Naive thymus-derived CD8-positive, alpha-beta T cell (primary cell): ENCODE measurements at regions not wholly inside any gene's neighbourhood (a gene's known extent, or its start where the extent isn't known, plus 50 kb on each side); places are given as distances from the start of the nearest gene placed in this dataset.

ENCODE experiments used
- ATAC-seq, 2 donors: fragments of 150-1000 bp; cut with Tn5 transposase in 1 of 2; sonication (Bioruptor Pico), chemical (Tn5 transposase) in 1 of 2; 1 replicate in 1 of 2; 2 replicates in 1 of 2; pipeline ENCODE4 v1.10.0; 2021; ENCODE audit warnings: mild to moderate bottlenecking in 2 of 2, moderate library complexity in 2 of 2
- POLR2A ChIA-PET: fragments of 350-600 bp; sonication (Branson Sonifier 250); formaldehyde crosslinking; loops from one replicate; lab custom pipeline; 2021; ENCODE audit warnings: antibody characterized with exemption; lab: Charles Lee
- DNase-seq, 10 donors: peaks; one replicate each; pipeline versions ENCODE4 v3.0.0 to v3.0.0-alpha.2; 2020 to 2022
- H3K27ac Mint-ChIP-seq, 10 donors: one replicate each; pipeline ENCODE4 v1.8.0; 2020 to 2022; ENCODE audit warnings: mild to moderate bottlenecking in 10 of 10, mixed read lengths in 10 of 10, moderate library complexity in 4 of 10, inconsistent platforms in 1 of 10
- H3K27me3 Mint-ChIP-seq, 5 donors: one replicate each; pipeline ENCODE4 v1.8.0; 2021 to 2022; ENCODE audit warnings: mixed read lengths in 5 of 5
- H3K36me3 Mint-ChIP-seq, 3 donors: one replicate each; pipeline ENCODE4 v1.8.0; 2020 to 2022; ENCODE audit warnings: mixed read lengths in 3 of 3, mild to moderate bottlenecking in 2 of 3, inconsistent platforms in 1 of 3
- H3K4me1 Mint-ChIP-seq, 4 donors: one replicate each; pipeline ENCODE4 v1.8.0; 2021 to 2022; ENCODE audit warnings: mixed read lengths in 4 of 4
- H3K4me3 Mint-ChIP-seq, 10 donors: one replicate each; pipeline ENCODE4 v1.8.0; 2020 to 2022; ENCODE audit warnings: mild to moderate bottlenecking in 10 of 10, mixed read lengths in 10 of 10, moderate library complexity in 6 of 10, inconsistent platforms in 1 of 10
- H3K9me3 Mint-ChIP-seq, 9 donors: one replicate each; pipeline ENCODE4 v1.8.0; 2020 to 2022; ENCODE audit warnings: mixed read lengths in 9 of 9, mild to moderate bottlenecking in 3 of 9, inconsistent platforms in 1 of 9, moderate library complexity in 1 of 9

DNA sequence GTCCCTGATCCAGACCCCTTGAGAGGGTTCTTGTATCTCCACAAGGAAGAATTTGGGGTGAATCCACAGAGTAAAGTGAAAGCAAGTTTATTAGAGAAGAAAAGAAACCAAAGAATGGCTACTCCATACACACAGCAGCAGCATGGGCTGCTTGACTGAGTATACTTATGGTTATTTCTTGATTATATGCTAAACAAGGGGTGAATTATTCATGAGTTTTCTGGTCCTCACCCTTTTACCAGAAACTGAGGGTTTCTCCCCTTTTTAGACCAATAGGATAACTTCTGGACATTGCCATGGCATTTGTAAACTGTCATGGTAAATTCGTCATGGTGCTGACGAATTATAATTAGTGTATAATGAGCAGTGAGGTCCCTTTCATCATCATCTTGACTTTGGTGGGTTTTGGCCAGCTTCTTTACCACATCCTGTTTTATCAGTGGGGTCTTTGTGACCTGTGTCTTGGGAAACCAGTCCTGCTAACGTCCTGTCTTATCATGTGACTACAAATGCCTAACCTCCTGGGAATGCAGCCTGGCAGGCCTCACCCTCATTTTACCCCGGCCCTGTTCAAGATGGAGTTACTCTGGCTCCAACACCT is 121.9 kb downstream of the SPTSSA start:
- POLR2A ChIA-PET, result no interaction called here
- Mint-ChIP-seq H3K36me3 (no peaks in the 10 kb centered on the region), H3K27me3 (peaks cover 0 to 6% (median 0%) of the 10 kb centered on the region in 5 donors), H3K4me3 (no peak overlapping the region), H3K4me1 (peaks cover 0 to 3% (median under 1%) of the 10 kb centered on the region in 4 donors), H3K9me3 (peaks cover 0 to 2% (median 0%) of the 10 kb centered on the region in 9 donors), H3K27ac (no peak overlapping the region)
- no peak for ATAC-seq
- DNase-seq, result no peak

DNA sequence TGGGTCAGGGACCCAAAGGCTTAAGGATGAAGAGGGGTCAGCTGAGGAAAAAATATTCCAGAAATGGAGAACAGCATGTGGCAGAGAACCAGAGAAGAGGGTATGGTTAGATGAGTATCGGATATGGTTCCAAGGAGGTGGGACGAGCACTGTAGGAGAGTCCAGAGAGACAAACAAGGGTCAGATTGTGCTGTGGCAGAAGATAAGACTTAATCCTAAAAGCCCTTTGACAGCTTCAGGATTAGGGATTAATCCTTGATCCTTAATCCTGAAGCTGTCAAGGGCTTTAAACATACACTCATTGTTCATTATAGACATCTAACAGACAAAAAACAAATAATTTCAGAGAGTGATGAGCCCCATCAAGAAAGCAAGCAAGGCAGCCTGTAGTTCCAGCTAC is 124.0 kb downstream of the SPTSSA start:
- Mint-ChIP-seq H3K4me1 (peaks cover 0 to 3% (median under 1%) of the 10 kb centered on the region in 4 donors), H3K27ac (no peak overlapping the region), H3K9me3 (no peaks in the 10 kb centered on the region), H3K36me3 (no peaks in the 10 kb centered on the region), H3K4me3 (no peak overlapping the region), H3K27me3 (peaks cover 0 to 3% (median 0%) of the 10 kb centered on the region in 5 donors)
- POLR2A ChIA-PET, result no interaction called here
- no peak for ATAC-seq
- no peak for DNase-seq

DNA sequence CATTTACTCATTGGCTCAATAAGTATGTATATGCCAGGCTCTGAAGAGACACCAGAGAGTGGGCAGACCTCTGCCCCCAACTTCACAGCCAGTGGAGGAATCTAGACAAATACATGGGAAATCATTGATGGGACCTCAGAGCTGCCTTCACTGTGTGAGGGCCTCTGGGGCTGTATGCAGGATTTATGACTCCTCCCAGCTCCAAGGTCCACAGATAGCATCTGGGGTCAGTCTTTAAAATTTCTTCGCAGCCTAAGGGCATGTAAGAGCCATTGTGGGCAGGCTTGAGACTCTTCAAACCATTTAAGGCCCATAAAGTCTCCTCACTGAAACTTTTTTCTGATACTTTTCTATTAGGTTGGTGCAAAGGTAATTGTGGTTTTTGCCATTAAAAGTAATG is 125.5 kb downstream of the SPTSSA start:
- no peaks in the 10 kb centered on the region for H3K36me3 Mint-ChIP-seq
- H3K27ac Mint-ChIP-seq, result no peak overlapping the region
- H3K4me1 Mint-ChIP-seq, result peaks cover 0 to 11% (median 7%) of the 10 kb centered on the region in 4 donors
- DNase-seq (no peak), ATAC-seq (no peak)
- H3K4me3 Mint-ChIP-seq, result no peak overlapping the region
- POLR2A ChIA-PET, result no interaction called here
- H3K27me3 Mint-ChIP-seq, result no peaks in the 10 kb centered on the region
- no peaks in the 10 kb centered on the region for H3K9me3 Mint-ChIP-seq

DNA sequence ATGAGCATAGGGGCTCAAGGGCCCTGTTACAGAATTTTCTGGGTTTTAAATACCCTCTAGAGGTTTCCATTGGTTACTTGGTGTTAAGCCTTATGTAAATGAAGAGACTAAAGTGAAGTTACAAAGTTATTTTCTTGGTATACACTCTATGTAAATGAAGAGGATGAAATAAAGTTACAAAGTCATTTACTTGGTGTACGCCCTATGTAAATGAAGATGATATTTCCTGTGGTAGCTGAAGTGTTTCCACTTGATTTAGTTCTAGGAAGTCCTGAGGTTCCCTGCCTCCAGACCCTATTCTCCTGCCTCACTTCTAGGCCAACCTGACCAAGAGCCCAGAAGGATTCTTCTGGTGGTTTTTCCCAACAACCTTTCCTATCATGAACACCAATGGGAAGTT is 126.1 kb downstream of the SPTSSA start:
- Mint-ChIP-seq H3K36me3 (no peaks in the 10 kb centered on the region), H3K4me1 (peaks cover 0 to 14% (median 9%) of the 10 kb centered on the region in 4 donors), H3K27ac (no peak overlapping the region), H3K4me3 (no peak overlapping the region), H3K9me3 (no peaks in the 10 kb centered on the region), H3K27me3 (no peaks in the 10 kb centered on the region)
- no peak for ATAC-seq
- DNase-seq, result no peak
- POLR2A ChIA-PET, result no interaction called here

DNA sequence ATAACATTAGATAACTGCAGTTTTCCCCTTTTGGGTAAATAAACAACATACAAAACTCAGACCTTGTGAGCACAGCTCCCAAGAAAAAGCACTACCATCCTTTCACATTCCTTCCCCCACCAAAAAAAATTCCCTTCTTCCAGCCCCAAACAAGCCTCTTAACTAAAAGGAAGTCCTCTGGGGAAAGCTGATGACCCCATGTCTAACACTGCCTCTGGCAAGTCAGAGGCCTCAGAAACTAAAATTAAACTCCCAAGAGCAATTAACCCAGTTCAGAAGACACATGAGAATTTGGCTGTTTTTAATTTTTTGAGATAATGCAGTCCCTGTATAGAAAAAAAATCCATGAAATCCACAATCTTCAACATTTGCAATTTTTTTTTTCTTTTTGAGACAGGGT is 127.7 kb downstream of the SPTSSA start:
- POLR2A ChIA-PET, result no interaction called here
- H3K27ac Mint-ChIP-seq, result no peak overlapping the region
- H3K4me1 Mint-ChIP-seq, result peaks cover 0 to 14% (median 8%) of the 10 kb centered on the region in 4 donors
- DNase-seq, result no peak
- H3K27me3 Mint-ChIP-seq, result no peaks in the 10 kb centered on the region
- no peak overlapping the region for H3K4me3 Mint-ChIP-seq
- H3K36me3 Mint-ChIP-seq, result no peaks in the 10 kb centered on the region
- no peaks in the 10 kb centered on the region for H3K9me3 Mint-ChIP-seq
- ATAC-seq, result no peak

DNA sequence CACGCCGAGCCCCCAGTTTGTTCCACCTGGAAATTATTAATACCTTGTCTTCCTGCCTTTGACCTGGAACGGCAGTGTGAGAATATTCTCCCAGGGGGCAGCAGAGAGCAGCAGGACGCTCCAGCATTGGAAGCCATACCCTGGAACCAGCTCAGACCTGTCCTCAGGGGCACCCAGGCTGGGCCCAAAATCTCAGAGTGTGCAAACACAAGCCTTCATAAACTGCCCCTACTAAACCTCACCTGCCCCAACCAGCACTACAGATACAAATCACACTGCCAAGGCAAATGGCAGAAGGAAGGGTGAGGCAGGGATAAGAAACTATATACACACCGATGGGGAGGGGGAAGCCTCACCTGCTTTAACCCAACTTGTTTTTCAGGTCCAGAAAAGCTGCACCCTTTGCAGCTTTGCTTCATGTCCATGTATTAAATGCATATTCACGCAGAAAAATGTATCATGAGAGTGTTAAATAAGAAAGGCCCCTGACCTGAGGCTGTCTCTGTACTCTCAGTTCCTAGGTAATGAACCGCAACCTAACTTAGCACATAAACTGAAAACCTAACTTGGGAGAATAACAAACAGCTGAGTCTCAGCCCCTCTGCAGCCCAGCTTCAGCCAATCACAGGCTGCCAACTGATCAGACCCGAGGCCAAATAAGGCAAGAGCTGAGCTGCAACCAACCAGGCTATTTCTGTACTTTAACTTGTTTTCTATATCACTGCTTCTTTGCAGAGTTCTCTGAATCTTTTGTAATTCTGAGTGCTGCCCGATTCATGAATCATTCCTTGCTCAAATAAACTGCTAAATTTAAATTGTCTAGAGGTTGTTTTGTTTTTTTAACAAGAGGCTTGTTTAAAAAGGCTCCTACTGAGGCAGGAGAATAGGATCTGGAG is 130.1 kb downstream of the SPTSSA start:
- no peaks in the 10 kb centered on the region for H3K9me3 Mint-ChIP-seq
- H3K4me3 Mint-ChIP-seq, result no peak overlapping the region
- POLR2A ChIA-PET, result no interaction called here
- H3K4me1 Mint-ChIP-seq, result peaks cover 0 to 14% (median 8%) of the 10 kb centered on the region in 4 donors
- peaks cover 0 to 2% (median 0%) of the 10 kb centered on the region in 5 donors for H3K27me3 Mint-ChIP-seq
- peak; percentile 15 to 72 (median 40) for DNase-seq
- H3K36me3 Mint-ChIP-seq, result no peaks in the 10 kb centered on the region
- peak; percentile 55 to 69 for ATAC-seq
- no peak overlapping the region for H3K27ac Mint-ChIP-seq

DNA sequence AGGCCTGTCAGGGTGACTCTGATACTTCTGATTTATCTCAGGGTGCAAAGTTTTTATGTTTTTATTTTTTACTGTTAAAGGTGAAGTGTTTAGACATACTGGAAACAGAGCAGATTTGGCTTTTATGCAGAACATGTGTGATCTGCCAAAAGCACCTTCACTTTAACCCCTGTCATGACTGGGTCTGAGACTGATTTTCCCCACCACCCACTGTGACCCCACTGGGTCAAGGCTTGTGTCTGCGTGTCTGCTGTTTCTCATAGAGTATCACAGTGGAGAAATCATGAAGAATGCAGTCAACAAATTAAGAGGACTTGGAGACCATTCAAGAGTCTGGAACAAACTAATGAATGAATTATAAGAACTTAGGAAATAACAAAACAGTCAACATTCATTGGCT is 131.2 kb downstream of the SPTSSA start:
- no peak for DNase-seq
- H3K27ac Mint-ChIP-seq, result no peak overlapping the region
- no peaks in the 10 kb centered on the region for H3K36me3 Mint-ChIP-seq
- H3K4me1 Mint-ChIP-seq, result peaks cover 0 to 14% (median 8%) of the 10 kb centered on the region in 4 donors
- H3K9me3 Mint-ChIP-seq, result no peaks in the 10 kb centered on the region
- H3K27me3 Mint-ChIP-seq, result peaks cover 0 to 2% (median 1%) of the 10 kb centered on the region in 5 donors
- no peak for ATAC-seq
- no peak overlapping the region for H3K4me3 Mint-ChIP-seq
- POLR2A ChIA-PET, result no interaction called here

DNA sequence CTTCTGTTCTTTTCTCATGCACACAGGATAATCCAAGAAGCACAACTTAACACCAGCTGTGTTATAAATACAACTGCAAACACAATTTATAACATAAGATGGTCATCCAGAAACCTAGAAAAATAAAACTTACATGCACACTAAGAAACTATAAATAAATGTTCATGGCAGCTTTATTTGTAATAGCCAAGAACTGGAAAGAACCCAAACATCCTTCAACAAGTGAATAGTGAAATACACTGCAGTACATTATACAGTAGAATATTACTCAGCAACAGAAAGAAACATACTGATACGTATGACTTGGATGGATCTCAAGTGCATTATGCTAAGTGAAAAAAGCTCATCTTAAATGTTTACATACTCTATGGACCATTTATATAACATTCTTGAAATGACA is 132.7 kb downstream of the SPTSSA start:
- POLR2A ChIA-PET, result no interaction called here
- ATAC-seq (no peak), DNase-seq (no peak)
- Mint-ChIP-seq H3K9me3 (no peaks in the 10 kb centered on the region), H3K4me1 (peaks cover 0 to 14% (median 7%) of the 10 kb centered on the region in 4 donors), H3K4me3 (no peak overlapping the region), H3K36me3 (no peaks in the 10 kb centered on the region), H3K27ac (no peak overlapping the region), H3K27me3 (peaks cover 0 to 4% (median 3%) of the 10 kb centered on the region in 5 donors)

DNA sequence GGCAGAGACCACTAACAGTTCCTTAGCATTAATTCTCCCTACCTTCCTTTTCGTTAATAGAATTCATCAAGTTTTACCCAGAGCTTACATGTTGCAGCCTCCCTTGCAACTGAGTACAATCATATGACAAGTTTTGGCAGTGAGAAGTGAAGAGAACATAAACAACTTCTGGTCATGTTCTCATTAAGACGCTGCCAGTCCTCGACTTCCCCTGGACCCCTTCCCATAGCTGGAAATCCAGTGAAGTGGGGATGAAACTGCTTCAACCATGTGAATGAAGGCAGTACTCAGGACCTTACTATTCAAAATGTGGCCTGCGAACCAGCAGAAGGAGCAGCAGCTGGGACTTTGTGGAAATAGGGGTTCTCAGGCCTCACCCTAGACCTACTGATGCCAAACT is 133.9 kb downstream of the SPTSSA start:
- Mint-ChIP-seq H3K27ac (no peak overlapping the region), H3K36me3 (no peaks in the 10 kb centered on the region), H3K9me3 (no peaks in the 10 kb centered on the region), H3K4me3 (no peak overlapping the region), H3K4me1 (peaks cover 0 to 14% (median 7%) of the 10 kb centered on the region in 4 donors), H3K27me3 (peaks cover 0 to 11% (median 3%) of the 10 kb centered on the region in 5 donors)
- DNase-seq (no peak), ATAC-seq (no peak)
- POLR2A ChIA-PET, result no interaction called here

DNA sequence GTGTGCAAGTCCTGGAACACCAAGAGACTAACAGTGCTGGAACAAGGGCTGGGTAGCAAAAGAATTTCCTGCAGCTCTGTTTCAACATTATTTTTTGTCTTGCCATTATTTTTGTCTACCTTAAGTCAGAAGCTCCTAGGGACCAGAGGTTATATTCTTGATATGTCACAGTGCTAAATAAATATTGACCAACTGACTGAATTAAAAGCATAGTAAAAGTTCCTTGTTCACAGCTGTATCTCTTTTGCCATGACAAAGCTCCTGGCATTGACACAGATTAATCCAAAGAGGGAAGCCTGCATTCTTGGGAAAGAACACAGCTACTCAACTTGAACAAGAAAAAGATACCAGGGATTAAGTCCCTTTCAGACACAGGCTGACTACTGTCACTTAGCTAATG is 136.5 kb downstream of the SPTSSA start:
- no peaks in the 10 kb centered on the region for H3K9me3 Mint-ChIP-seq
- no peaks in the 10 kb centered on the region for H3K4me1 Mint-ChIP-seq
- POLR2A ChIA-PET, result no interaction called here
- H3K36me3 Mint-ChIP-seq, result no peaks in the 10 kb centered on the region
- peaks cover 0 to 11% (median 3%) of the 10 kb centered on the region in 5 donors for H3K27me3 Mint-ChIP-seq
- no peak for ATAC-seq
- no peak overlapping the region for H3K27ac Mint-ChIP-seq
- H3K4me3 Mint-ChIP-seq, result no peak overlapping the region
- no peak for DNase-seq

DNA sequence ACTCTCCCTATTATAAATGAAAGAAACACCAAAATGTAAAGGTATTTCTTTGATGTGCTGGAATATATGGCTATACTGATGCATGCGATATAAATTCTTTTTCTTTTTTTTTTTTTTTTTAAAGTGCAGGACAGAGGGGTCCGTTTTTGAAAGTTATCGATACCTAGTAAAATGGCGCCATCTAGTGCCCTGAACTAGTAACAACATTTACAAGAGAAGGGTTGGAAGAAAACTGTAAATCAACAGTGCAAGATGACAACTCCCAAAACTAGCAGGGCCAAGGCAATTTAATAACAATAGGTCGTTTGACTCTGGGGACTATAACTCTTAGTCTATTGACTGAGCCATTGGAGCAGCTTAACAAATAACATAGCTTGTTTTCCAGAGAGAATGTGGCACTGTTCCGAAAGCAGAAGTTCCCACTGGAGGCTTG is 137.7 kb downstream of the SPTSSA start:
- Mint-ChIP-seq H3K36me3 (no peaks in the 10 kb centered on the region), H3K4me1 (no peaks in the 10 kb centered on the region), H3K27ac (peak overlapping the region in 1 of 10 donors; percentile 49), H3K27me3 (peaks cover 0 to 11% (median 3%) of the 10 kb centered on the region in 5 donors), H3K9me3 (no peaks in the 10 kb centered on the region), H3K4me3 (no peak overlapping the region)
- POLR2A ChIA-PET, result no interaction called here
- no peak for ATAC-seq
- DNase-seq, result peak in 6 of 10 donors; percentile 3 to 40 (median 20)

DNA sequence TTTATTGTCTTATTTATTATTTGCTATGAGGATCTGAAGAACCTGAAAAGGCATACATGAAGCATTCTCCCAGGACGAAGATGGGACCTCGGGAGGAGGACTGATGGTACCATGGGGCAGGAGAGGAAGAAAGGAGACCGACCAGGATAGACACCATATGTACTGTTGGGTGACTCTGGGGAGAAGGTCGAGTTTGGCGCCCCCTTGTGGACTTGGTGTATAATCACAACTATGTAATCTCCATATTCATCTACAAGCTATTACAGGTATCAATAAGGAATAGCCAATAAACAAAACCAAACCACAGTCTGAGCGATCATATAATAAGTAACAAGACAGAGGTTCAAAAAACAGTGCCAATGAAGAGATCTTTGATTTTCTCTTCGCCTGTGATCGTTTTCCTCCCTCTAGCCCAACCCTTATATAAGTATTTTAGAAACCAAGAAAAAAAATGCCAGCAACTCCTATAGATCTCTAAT is 139.1 kb downstream of the SPTSSA start:
- POLR2A ChIA-PET, result no interaction called here
- H3K9me3 Mint-ChIP-seq, result no peaks in the 10 kb centered on the region
- DNase-seq (peak; percentile 19 to 75 (median 58)), ATAC-seq (peak; percentile 57 to 62)
- no peak overlapping the region for H3K4me3 Mint-ChIP-seq
- H3K27ac Mint-ChIP-seq, result no peak overlapping the region
- no peaks in the 10 kb centered on the region for H3K36me3 Mint-ChIP-seq
- H3K27me3 Mint-ChIP-seq, result peaks cover 0 to 11% (median 3%) of the 10 kb centered on the region in 5 donors
- H3K4me1 Mint-ChIP-seq, result no peaks in the 10 kb centered on the region

DNA sequence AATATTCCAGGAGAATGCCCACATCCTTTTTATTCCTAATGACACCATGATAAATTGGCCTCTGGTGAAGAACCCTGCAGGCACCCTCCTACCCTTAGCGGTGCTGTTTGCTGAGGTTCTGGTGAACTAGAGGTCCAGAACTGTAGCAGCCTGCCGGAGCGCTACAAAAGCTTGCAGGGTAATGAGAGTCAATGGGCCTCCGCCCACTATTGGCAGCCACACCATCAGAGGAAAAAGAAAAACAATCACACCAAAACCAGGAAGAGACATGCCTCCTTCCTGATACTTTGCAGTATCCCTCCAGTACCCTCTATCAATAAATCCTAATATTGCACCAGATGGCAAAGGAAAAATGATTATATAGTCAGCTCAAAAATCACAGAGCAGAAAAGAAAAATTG is 142.9 kb downstream of the SPTSSA start:
- DNase-seq, result no peak
- POLR2A ChIA-PET, result no interaction called here
- no peak for ATAC-seq
- no peaks in the 10 kb centered on the region for H3K36me3 Mint-ChIP-seq
- H3K9me3 Mint-ChIP-seq, result peaks cover 0 to 2% (median 0%) of the 10 kb centered on the region in 9 donors
- H3K4me3 Mint-ChIP-seq, result no peak overlapping the region
- H3K27ac Mint-ChIP-seq, result no peak overlapping the region
- H3K27me3 Mint-ChIP-seq, result peaks cover 4 to 33% (median 11%) of the 10 kb centered on the region in 5 donors
- no peaks in the 10 kb centered on the region for H3K4me1 Mint-ChIP-seq
